Frontal cortex (tissue), 3 donors: ENCODE measurements at regions not wholly inside any gene's neighbourhood (a gene's known extent, or its start where the extent isn't known, plus 50 kb on each side); places are given as distances from the start of the nearest gene placed in this dataset.
"Not testable (repeated sequence)": the region's sequence is repeated elsewhere in the genome, so short reads cannot be mapped to it uniquely, and the experiment has no call there.

Experiments
- DNase-seq, 2 donors: peaks; one replicate each; pipeline ENCODE4 v3.0.0; 2012; ENCODE audit warnings: low spot score in 2 of 2
- FAIRE-seq: peaks from 2 replicates; lab custom pipeline; 2012; peaks lifted over from hg19 to GRCh38; lab: Jason Lieb, UNC
- donor health status: control.
- donor health status: control.
- donor health status: control.

DNA sequence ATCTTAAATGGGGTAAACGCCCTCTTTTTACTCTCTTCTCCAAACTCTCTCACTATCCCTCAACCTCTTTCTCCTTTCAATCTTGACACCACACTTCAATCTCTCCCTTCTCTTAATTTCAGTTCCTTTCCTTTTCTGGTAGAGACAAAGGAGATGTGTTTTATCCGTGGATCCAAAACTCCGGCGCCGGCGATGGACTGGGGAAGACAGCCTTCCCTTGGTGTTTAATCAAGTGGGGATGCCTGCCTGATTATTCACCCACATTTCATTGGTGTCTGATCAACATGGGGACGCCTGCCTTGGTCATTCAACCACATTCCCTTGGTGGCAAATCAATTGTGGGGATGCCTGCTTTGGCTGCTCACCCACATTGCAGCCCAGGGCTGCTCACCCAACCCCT lies 205.3 kb upstream of the FKBP1C start:
- DNase-seq, FAIRE-seq: not testable (repeated sequence)

DNA sequence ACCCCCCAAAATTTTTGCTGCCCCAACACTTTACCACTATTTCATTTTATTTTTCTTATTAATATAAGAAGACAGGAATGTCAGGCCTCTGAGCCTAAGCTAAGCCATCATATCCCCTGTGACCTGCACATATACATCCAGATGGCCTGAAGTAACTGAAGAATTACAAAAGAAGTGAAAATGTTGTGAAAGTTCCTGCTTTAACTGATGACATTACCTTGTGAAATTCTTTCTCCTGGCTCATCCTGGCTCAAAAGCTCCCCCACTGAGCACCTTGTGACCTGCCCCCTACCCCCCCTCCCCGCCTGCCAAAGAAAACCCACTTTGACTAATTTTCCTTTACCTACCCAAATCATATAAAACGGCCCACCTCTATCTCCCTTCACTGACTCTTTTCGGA lies 200.3 kb upstream of the FKBP1C start:
- DNase-seq, FAIRE-seq: not testable (repeated sequence)

DNA sequence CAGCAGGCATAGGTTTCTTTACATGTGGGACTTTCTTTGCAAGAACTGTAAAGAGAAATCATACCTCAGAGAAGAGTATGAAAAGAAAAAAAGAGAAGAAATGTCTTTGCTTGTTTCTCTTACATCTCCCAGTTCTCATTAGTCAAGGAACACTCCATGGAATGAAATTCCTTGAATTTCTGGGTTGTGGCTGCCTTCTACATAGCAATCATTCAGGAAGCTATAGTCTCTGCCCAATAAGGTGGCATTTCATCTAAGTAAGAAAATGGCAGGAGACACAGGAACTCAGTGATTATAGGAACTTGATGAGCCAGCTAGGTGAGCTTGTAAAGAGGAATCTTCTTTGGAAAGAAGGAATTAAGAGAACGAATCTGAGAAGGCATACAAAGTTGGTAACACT lies 197.0 kb upstream of the FKBP1C start:
- DNase-seq (no peak), FAIRE-seq (no peak)

DNA sequence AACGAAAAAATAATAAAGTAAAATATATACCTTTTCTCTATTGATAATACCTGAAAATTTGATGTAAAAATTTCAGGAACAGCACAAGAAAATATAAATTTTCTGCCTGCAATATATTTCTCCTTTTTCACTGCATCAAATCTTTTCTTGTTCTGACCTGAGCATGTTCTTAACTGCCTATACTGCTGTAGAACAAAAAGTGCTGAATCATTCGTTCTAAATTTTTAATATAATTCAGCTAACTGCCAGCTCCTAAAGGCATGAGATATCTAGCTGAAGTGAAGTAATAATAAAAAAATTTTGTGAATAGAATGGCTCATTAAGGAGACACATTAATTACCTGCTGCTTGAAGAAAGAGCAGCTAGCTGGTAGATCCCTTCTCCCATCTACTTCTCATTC lies 188.6 kb upstream of the FKBP1C start:
- FAIRE-seq (no peak), DNase-seq (no peak)

DNA sequence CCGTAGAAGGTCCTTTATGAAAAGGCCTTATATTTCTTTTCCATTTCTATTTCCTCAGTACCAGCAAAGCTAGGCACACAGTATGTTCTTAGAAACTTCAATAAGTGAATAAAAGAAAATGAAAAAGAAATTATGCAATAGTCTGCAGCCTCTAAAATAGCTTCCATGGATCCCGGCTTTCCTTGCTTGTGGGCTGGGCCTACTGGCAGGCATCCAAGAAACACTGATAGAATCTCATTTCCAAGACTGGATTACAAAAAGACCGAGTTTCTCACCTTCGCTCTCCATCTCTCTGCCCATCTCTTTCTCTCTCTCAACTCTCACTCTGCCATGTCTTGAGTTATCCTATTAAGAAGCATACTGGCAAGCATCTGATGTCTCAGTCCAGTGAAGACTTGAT lies 187.5 kb upstream of the FKBP1C start:
- FAIRE-seq, result no peak

DNA sequence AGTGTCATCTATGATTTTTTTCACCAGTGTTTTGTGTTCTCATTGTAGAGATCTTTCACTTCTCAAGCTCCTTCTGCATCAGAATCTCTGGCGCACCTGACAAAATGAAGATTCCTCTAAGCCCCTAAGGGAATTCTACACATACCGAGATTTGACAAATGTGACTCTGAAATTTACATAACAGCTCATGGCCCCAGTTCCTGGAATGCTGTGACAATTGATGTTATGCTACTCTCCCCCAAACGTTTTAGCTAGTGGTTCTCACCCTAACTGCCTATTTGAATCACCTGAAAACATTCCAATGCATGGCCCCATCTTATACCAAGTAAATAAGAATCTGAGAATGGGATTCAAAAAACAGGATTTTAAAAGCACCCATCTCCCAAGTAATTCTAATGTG lies 162.1 kb upstream of the FKBP1C start:
- no peak for FAIRE-seq
- DNase-seq, result no peak

More for the DNA sequence above, 187.5 kb upstream of the FKBP1C start:
- no peak for DNase-seq

DNA sequence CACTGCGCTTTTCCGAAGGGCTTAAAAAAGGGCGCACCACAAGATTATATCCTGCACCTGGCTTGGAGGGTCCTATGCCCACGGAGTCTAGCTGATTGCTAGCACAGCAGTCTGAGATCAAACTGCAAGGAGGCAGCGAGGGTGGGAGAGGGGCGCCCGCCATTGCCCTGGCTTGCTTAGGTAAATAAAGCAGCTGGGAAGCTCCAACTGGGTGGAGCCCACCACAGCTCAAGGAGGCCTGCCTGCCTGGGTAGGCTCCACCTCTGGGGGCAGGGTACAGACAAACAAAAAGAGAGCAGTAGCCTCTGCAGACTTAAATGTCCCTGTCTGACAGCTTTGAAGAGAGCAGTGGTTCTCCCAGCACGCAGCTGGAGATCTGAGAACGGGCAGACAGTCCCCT lies 158.1 kb upstream of the FKBP1C start:
- FAIRE-seq, DNase-seq: not testable (repeated sequence)

DNA sequence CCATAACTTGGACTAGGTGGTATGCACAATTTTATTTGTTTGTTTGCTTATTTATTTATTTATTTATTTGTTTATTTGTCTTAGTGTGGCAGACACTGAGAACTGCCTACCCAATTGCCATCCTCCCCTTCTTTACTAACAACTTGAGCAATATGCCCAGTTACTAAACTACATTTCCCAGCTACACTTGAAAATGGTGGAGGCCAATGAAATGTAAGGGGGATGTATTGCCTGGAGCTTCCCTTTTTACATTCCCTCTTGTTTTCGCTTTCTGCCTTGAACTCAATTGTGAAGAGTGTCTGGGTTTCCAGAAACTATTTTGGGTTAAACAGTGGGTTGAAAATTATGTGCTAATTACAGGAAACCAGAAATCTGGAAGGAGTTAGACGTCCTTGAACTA lies 152.7 kb upstream of the FKBP1C start:
- no peak for DNase-seq
- no peak for FAIRE-seq

DNA sequence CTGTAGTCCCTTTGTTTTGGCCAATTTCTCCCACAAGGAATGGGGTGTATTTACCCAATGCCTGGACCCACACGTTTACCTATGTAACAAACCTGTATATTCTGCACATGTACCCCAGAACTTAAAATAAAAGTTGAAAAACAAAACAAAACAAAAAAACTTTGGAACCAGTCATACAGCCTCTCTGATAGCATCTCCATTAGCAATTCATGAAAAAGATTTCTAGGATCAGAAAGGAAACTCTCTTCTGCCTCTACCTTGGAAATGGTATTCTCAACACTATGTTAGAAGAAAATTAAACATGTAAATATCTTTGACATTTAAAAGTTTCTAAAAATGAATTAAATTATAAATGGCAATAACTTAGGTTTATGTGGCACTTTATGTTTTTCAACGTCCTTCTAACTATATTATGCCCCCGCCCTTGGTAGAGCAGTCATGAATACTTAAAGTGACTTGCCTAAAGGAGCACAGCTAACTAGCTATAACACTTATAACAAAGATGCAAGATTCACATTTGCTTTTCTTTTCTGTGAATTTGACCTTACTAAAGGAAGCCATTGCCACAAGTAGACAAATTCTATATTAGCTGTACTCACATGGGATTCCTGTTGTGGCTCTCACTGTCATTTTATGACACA lies 147.5 kb upstream of the FKBP1C start:
- FAIRE-seq, result no peak
- DNase-seq, result no peak

DNA sequence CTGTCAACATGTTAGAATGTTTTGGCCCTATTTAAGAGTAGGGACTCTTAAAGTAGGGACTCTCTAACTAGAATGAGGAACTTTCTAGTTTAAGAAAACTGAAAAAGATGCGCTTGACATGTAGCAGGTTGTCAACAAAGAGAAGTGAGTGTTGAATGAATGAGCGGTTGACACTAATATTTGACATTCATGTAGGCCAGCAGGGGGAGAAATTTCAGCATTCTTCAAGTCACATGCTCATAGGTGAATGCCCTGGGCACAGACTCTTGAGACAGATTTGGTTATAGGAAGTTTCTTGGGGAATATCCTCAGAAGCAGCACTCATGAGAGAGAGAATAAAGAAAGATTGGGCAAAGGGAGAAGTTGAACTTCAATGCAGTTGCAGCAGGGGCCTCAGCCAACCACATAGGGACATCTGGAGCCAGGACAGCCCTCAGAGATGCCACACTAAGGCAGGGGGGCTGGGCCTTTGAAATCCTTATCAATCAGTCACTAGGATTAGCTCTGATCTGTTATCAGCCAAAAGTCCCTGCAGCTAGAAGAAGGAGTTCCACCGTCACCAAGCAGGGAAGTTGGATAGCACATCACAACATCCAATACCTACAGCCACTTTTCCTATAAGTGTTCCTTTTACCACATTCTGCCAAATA lies 145.1 kb upstream of the FKBP1C start:
- FAIRE-seq (no peak), DNase-seq (no peak)

DNA sequence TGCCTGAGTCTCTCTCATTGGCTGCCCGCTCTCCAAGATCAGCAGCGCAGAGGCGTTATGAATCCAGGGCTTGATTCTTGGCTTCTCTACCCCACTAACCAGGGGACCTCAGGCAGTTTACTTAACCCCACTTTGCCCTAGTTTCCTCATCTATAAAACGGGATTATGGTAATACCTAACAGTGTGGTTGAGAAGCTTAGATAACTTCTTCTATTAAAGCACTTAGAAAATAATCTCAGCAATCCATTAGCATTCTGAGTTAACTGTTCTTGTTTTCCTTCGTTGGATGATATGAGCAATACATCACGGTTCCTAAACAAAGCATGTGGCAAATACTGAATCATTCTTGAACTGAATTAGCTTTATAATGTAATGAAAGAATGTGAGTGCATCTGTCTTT lies 116.3 kb upstream of the FKBP1C start:
- DNase-seq (no peak), FAIRE-seq (no peak)

DNA sequence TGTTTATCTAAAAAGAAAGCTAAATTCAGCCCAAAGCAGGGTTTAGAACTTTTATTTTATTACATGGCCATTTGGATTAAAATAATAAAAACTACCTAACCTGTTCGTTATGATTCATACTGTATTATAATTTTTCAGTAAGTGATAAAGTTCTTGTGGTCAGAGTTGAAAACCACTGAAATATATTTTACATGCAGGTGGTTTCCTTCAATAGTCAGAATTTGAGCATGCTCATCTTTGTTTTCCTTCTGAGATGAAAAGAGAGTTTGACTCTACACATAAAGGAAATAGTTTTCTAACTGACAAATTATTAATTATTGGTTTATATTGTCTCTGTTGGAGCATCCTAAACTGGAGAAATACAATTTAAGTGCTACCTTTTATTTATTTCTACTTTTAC lies 114.0 kb upstream of the FKBP1C start:
- FAIRE-seq (no peak), DNase-seq (no peak)

DNA sequence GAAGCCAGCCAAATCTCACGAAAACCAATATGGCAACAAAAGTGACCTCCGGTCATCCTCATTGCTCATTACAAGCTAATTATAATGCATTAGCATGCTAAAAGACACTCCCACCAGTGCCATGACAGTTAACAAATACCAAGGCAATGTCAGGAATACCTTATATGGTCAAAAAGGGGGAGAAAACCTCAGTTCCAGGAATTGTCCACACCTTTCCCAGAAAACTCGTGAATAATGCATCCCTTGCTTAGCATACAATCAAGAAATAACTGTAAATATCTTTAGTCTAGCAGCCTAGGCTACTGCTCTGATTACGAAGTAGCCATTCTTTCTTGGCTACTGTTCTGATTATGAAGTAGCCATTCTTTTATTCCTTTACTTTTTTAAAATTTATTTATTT lies 112.5 kb upstream of the FKBP1C start:
- no peak for FAIRE-seq
- no peak for DNase-seq

DNA sequence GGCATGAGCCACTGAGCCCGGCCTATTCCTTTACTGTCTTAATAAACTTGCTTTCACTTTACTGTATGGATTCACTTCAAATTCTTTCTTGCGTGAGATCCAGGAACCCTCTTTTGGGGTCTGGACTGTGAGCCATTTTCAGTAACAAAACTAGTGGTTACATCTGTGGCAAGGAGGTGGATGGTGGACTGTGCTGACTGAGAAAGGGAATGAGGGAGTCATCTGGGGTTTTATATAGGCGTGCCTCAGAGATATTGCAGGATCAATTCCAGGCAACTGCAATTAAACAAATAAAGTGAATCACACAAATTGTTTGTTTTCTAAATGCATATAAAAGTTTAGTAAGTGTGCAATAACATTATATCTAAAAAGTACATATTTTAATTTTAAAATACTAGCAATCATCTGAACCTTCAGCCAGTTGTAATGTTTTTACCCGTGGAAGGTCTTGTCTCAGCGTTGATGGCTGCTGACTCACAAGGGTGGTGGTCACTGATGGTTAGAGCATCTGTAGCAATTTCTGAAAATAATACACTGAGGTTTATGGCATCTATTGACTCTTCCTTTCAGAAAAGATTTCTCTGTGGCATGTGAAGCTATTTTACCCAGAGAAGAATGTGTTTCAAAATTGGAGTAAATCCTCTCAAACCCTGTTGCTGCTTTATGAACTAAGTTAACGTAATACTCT lies 111.4 kb upstream of the FKBP1C start:
- DNase-seq, result no peak
- no peak for FAIRE-seq

DNA sequence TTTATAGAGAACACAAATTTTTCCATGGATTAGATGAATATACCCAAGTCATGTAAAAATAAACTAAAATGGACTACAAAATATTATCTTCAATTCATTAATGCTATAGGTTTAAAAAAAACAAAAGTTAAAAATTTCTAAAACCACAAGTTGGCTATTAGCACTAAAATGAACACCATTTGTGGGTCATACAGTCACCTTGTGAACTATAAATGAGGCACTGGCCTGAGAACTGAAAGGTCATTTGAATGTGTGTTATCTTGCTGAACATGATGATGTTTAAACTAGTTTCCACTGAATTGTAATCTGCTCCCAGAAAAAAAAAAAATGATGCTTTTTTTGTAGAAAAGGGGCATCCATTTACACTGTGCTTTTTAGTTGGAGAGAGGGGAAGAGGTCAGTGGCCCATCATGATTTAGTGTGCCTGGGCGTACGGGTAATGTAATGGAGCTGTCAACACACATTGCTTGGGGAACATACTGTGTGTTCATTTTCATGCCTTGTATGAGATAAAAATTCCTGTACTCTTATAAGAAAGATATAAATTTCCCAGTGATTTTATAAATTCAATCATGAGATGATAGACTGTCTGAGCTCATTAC lies 96.6 kb upstream of the FKBP1C start:
- FAIRE-seq (no peak), DNase-seq (no peak)

DNA sequence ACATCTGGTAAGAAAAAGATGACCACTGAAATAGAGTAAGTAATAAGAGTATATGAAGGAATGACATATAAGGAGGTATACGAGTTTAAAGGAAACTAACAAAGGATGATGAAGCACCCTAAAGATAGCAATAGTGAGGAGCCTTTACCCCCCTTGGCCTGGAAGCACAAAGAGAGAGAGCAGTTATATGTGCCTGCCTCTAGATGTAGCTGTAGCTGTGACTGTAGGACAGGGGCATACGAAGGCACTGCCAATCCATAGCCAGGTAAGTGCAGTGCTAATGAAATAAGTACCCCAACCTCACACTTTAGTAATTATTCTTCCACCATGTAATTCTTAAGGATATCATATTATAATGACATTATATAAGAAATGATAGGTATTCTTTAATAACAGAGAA lies 90.1 kb upstream of the FKBP1C start:
- FAIRE-seq (no peak), DNase-seq (no peak)

DNA sequence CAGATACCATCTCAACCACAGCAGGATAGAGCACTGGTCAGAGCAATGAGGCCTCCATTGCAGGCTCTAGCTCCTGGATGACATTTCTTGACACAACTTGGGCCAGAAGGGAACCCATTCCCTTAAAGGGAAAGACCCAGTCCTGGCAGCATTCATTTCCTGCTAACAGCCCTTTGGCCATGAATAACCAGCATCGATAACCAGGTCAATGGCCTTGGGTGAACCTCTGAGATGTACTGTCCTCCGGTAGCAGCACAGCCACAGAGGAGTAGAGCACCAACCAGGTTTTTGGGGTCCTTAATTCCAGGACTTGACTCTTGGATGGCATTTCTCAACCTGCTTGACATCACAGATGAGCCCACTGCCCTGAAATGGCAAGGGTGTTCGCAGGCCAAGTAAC lies 71.2 kb upstream of the FKBP1C start:
- FAIRE-seq, result no peak

DNA sequence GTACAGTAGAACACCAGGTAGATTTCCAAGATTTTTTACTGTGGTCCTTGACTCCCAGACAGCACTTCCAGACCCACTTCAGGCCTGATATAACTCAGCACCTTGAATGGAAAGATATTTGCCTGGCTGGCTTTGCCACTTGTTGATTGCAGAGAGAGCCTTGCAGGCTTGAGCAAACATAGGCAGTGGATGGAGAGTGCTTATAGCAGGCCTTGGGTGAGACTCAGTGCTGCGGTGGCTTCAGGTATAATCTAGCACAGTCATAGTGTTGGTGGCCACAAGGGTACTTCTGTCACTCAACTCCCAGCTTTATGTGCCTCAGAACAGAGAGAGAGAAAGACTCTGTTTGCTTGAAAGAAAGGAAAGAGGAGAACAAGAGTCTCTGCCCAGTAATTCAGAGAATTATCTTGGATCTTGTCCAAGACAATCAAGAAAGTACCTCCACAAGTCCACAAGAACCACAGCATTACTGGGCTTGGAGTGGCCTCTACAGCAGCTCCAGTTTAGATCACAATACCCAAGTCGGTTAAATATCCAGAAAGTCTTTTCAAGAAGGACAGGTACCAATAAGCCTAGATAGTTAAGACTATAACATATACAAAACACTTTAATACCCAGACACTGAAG lies 70.5 kb upstream of the FKBP1C start:
- no peak for DNase-seq

More for the DNA sequence above, 71.2 kb upstream of the FKBP1C start:
- DNase-seq, result no peak

DNA sequence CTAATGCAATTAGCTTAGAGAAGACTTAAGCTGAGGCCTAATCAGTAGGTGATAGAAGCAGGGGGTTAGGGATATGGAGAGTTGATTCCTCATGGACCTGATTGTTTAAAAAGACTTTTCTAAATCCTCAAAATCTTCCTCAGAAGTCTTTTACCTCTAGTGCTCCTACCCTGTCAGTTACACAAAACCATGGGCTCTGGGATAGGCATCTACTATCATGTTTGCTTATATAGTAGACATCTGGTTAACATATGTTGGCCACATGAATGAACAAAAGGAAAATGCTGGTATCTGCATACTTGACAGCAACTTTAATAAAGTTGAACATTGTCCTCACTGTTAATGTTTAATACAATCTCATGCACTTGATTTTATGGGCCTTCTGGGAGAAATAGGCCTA lies 61.5 kb upstream of the FKBP1C start:
- FAIRE-seq (no peak), DNase-seq (no peak)

More for the DNA sequence above, 70.5 kb upstream of the FKBP1C start:
- FAIRE-seq, result no peak

DNA sequence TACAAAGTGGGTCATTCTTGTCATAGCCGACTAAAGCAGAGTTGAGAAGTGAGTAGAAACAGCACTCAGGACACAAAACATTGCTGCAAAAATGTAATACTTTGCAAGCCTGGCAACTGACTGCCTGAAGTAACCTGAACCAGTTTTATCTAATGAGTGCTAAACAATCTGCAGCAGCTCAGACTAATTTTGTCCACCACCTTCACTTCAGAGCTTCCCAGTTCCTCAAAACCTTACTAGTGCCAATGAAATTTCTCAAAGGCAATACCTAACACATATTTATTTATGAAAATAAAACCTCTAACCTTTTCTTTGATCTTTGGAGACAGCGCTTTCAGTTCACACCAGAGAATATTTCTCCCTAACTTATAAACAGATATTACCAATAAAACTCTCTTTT lies 56.7 kb upstream of the FKBP1C start:
- FAIRE-seq (no peak), DNase-seq (no peak)
